Calu3 (cell line): ENCODE measurements at regions not wholly inside any gene's neighbourhood (a gene's known extent, or its start where the extent isn't known, plus 50 kb on each side); places are given as distances from the start of the nearest gene placed in this dataset.
A peak's percentile ranks its signal among the peaks of the same experiment; 100 is the strongest.

ENCODE experiments used
- BruUV-seq: library from RNA; stranded (reverse); fragments of 400-500 nt; replicated peaks from 2 replicates; lab custom pipeline; 2021; lab: Mats Ljungman, UMichigan
- CTCF ChIA-PET: fragments of 300-600 bp; sonication (Branson Sonifier 250); formaldehyde crosslinking; loops from one replicate; lab custom pipeline; 2022; ENCODE audit warnings: antibody characterized with exemption; lab: Charles Lee
- DNase-seq: peaks from one replicate; pipeline ENCODE4 v3.0.0; 2022
- H3K27ac Mint-ChIP-seq: one replicate; pipeline ENCODE4 v1.8.0; 2022; ENCODE audit warnings: mixed read lengths; ENCODE audit not compliant: unreplicated experiment
- H3K27me3 Mint-ChIP-seq: one replicate; pipeline ENCODE4 v1.8.0; 2022; ENCODE audit warnings: mixed read lengths; ENCODE audit not compliant: unreplicated experiment
- H3K36me3 Mint-ChIP-seq: one replicate; pipeline ENCODE4 v1.8.0; 2022; ENCODE audit warnings: mild to moderate bottlenecking, moderate library complexity, mixed read lengths; ENCODE audit not compliant: insufficient read depth, unreplicated experiment
- H3K4me1 Mint-ChIP-seq: one replicate; pipeline ENCODE4 v1.8.0; 2022; ENCODE audit warnings: mild to moderate bottlenecking, low read depth, mixed read lengths; ENCODE audit not compliant: unreplicated experiment
- H3K4me3 Mint-ChIP-seq: one replicate; pipeline ENCODE4 v1.8.0; 2022; ENCODE audit warnings: mild to moderate bottlenecking, low read depth, moderate library complexity, mixed read lengths; ENCODE audit not compliant: unreplicated experiment
- H3K9me3 Mint-ChIP-seq: one replicate; pipeline ENCODE4 v1.8.0; 2022; ENCODE audit warnings: low read depth, mixed read lengths; ENCODE audit not compliant: unreplicated experiment
- intact Hi-C: fragments of 100-400 bp; cut with micrococcal nuclease; formaldehyde crosslinking; loops from one replicate; pipeline ENCODE4 v1.10.0; 2022; ENCODE audit not compliant: unreplicated experiment
- TF ChIP-seq, protein P1 (sequence below): fragments of 200-600 bp; IDR thresholded peaks from one replicate; pipeline ENCODE4 v1.8.0; 2022; ENCODE audit warnings: antibody characterized with exemption; ENCODE audit not compliant: unreplicated experiment

DNA sequence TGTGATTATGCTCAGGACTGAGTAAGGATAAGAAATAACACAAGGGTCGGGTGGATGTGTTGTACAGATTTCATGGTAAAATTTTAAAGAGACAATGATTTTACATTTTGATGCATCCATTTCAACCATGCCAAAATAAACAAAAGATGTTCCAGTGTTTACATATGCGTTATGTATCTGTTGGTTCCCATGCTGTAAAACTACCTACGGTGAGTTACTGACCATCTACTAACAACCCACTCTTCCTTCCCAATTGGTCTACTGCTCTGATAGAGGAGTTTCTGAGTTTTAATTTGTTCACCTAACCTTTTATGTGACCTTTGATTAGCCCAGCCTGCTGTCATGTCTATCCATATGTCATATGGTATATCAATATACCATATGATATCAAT, 1697.1 kb downstream of the MAT2B start:
- Mint-ChIP-seq H3K9me3 (peaks cover 9% of the 10 kb centered on the region), H3K4me1 (no peaks in the 10 kb centered on the region), H3K27me3 (no peaks in the 10 kb centered on the region), H3K36me3 (no peaks in the 10 kb centered on the region), H3K27ac (no peak overlapping the region), H3K4me3 (no peak overlapping the region)
- CTCF ChIA-PET: no interaction called here
- BruUV-seq: no TSS peak
- TF ChIP-seq, protein P1, sequence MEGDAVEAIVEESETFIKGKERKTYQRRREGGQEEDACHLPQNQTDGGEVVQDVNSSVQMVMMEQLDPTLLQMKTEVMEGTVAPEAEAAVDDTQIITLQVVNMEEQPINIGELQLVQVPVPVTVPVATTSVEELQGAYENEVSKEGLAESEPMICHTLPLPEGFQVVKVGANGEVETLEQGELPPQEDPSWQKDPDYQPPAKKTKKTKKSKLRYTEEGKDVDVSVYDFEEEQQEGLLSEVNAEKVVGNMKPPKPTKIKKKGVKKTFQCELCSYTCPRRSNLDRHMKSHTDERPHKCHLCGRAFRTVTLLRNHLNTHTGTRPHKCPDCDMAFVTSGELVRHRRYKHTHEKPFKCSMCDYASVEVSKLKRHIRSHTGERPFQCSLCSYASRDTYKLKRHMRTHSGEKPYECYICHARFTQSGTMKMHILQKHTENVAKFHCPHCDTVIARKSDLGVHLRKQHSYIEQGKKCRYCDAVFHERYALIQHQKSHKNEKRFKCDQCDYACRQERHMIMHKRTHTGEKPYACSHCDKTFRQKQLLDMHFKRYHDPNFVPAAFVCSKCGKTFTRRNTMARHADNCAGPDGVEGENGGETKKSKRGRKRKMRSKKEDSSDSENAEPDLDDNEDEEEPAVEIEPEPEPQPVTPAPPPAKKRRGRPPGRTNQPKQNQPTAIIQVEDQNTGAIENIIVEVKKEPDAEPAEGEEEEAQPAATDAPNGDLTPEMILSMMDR: no peak
- intact Hi-C loops: loop anchor here (5.0 to 10.0 kb wide), 3 partner anchors 240 to 1638 kb away; no protein-coding TSS in a partner anchor
- DNase-seq: no peak

DNA sequence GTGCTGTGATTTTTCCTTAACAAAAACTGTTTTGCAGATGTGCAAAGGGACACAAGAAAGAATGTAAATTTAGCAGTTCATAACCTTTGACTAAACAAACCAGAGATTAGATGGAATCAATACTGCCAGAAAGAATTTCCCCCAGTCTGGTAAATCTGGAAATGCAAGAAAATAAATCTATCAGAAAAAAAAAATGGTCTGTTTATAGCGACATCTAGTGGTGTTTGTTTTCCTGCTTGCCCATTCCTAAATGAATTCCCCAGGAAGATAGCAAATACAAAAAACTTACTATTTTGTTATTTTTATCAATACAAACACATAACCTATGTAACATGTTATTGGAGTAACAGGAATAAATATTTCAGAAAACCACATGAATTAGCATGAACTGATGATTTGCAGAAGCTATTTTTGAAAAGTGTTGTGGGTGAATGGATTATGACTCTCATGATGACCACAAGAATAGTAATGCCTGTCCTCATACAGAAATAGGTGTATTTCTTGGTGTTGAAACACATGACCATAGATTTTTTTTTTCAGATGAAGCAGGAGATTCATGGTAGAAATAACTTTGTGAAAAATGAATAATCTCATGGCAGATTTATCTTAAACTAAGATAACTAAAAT, 1703.8 kb downstream of the MAT2B start:
- DNase-seq: peak; percentile 6
- Mint-ChIP-seq H3K9me3 (peaks cover 2% of the 10 kb centered on the region), H3K4me3 (no peak overlapping the region), H3K4me1 (peaks cover 8% of the 10 kb centered on the region), H3K36me3 (no peaks in the 10 kb centered on the region), H3K27me3 (no peaks in the 10 kb centered on the region), H3K27ac (no peak overlapping the region)
- intact Hi-C loops: loop anchor here (1.0 to 10.0 kb wide), 5 partner anchors 180 to 1644 kb away; no protein-coding TSS in a partner anchor
- CTCF ChIA-PET: interaction anchor here (0.6 kb wide), 1 partner anchor 181 kb away, joined by 3 read pairs; no protein-coding TSS in a partner anchor
- TF ChIP-seq, protein P1: peak; percentile 56
- no TSS peak for BruUV-seq

DNA sequence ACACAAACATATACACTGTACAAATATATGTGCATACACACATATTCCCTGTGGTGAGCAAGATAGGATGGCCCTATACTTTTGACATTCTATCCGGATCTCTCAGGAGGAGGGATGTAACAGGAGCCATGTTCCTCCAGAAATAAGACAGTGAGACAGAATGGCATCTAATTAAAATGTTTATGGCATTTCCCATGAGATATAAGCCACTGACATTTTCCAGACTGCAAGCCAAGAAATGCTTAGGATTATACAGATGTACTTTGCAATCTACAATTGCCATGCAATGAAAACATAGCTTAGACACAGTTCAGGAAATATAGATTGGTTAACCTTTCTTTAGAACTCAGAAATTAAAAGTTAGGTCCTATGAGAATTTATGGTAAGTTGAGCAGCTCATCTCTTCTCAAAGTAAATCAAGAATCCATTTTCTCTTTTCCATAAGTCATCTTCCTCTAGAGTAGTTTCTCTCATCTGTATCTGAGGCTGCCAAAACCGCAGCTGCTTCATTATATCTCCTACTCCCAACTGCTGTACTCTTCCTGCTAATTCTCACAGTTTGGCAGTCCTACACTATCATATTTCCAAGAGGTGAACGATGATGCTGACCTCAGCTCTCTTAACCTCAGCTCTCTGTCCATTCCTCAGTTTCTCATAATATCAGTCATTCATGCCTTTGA, 1719.1 kb downstream of the MAT2B start:
- CTCF ChIA-PET: interaction anchor here (0.5 to 0.7 kb wide), 3 partner anchors 73 to 1739 kb away, joined by 3 to 5 read pairs (median 3); no protein-coding TSS in a partner anchor
- Mint-ChIP-seq H3K4me1 (no peaks in the 10 kb centered on the region), H3K36me3 (no peaks in the 10 kb centered on the region), H3K4me3 (no peak overlapping the region), H3K27ac (no peak overlapping the region), H3K9me3 (peaks cover 8% of the 10 kb centered on the region), H3K27me3 (no peaks in the 10 kb centered on the region)
- BruUV-seq: no TSS peak
- intact Hi-C loops: loop anchor here (10.0 kb wide), 1 partner anchor 390 kb away; no protein-coding TSS in a partner anchor
- TF ChIP-seq, protein P1: no peak
- no peak for DNase-seq

DNA sequence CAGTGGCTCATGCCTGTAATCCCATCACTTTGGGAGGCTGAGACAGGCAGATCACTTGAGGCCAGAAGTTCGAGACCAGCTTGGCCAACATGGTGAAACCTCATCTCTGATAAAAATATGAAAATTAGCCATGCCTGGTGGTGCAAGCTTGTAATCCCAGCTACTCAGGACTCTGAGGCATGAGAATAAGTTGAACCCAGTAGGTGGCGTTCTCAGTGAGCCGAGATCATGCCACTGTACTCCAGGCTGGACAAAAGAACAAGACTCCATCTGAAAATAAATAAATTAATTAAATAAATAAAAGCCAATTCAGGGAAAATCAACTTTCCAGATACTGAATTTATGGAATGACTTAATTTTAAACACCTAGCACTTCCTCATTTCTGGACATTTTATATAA, 1722.1 kb downstream of the MAT2B start:
- Mint-ChIP-seq H3K9me3 (peaks cover 5% of the 10 kb centered on the region), H3K36me3 (no peaks in the 10 kb centered on the region), H3K27me3 (no peaks in the 10 kb centered on the region), H3K4me1 (no peaks in the 10 kb centered on the region), H3K27ac (no peak overlapping the region), H3K4me3 (no peak overlapping the region)
- DNase-seq: peak; percentile 14
- no TSS peak for BruUV-seq
- TF ChIP-seq, protein P1: no peak
- intact Hi-C loops: loop anchor here (2.0 to 10.0 kb wide), 2 partner anchors 231 to 387 kb away; no protein-coding TSS in a partner anchor
- CTCF ChIA-PET: interaction anchor here (1.9 kb wide), 1 partner anchor 230 kb away, joined by 5 read pairs; no protein-coding TSS in a partner anchor
